ENCODE measurements at regions not wholly inside any gene's neighbourhood (a gene's known extent, or its start where the extent isn't known, plus 50 kb on each side); places are given as distances from the start of the nearest gene placed in this dataset.
A peak's percentile ranks its signal among the peaks of the same experiment; 100 is the strongest.

DNA sequence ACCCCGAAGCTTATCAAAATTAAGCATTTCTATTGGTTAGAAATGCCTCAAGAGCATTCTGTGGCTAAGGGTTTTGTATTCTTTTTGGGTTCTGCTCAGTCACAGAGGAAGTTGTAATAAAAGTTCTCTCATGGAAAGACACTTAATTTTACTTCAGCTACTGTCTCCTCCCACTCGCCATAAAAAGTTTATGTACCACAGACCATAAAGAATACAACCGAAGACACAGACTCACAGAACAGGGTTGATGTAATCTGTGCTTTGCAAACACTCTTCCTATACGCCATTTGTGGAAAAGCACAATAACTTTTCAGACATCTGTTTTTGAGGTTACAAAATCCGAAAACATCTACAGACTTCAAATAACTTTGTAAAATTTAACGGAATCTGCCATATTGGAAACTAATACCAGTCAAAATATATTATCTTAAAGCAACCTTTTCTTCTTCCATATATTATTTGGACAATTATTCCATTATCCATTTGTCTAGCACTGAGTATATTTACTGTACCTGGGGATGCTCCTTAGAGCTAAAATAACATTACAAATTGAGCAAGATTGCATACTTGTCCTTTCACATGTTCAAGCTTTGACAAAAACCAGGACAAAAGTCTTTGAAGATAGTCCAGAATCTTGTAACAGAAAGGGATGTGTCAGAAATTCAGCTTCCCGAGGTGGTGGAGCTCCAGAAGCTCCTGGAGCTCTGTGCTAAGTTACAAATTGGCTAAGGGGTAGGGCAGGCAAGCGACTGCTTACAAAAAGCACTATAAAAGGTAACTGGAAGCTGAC lies 219.0 kb upstream of the MEOX2 start:
- peaks cover 5 to 10% (median 7%) of the 10 kb centered on the region in 3 donors for H3K9me3 Mint-ChIP-seq
- H3K27ac Mint-ChIP-seq, result no peak overlapping the region
- H3K4me3 Mint-ChIP-seq, result no peak overlapping the region
- H3K27me3 Mint-ChIP-seq, result no peaks in the 10 kb centered on the region
- no peaks in the 10 kb centered on the region for H3K4me1 Mint-ChIP-seq
- peaks cover 1% of the 10 kb centered on the region for H3K36me3 Mint-ChIP-seq

- peaks cover 1% of the 10 kb centered on the region for H3K36me3 Mint-ChIP-seq
- H3K27ac Mint-ChIP-seq, result no peak overlapping the region
- H3K4me3 Mint-ChIP-seq, result no peak overlapping the region
Measured at GRCh38 chr7:15891151-15891881, 204.8 kb upstream of the MEOX2 start.

GRCh38 chr7:15889507-15889906 lies 203.0 kb upstream of the MEOX2 start:
- Mint-ChIP-seq H3K4me3 (no peak overlapping the region), H3K4me1 (no peaks in the 10 kb centered on the region)

More at GRCh38 chr7:15891151-15891881, 204.8 kb upstream of the MEOX2 start:
- Mint-ChIP-seq H3K9me3 (peaks cover 0 to 14% (median 5%) of the 10 kb centered on the region in 3 donors), H3K27me3 (no peaks in the 10 kb centered on the region), H3K4me1 (no peaks in the 10 kb centered on the region)

GRCh38 chr7:15888090-15888489 lies 201.6 kb upstream of the MEOX2 start:
- Mint-ChIP-seq H3K4me3 (no peak overlapping the region), H3K36me3 (peaks cover 1% of the 10 kb centered on the region), H3K27ac (no peak overlapping the region), H3K9me3 (peaks cover 0 to 5% (median 4%) of the 10 kb centered on the region in 3 donors), H3K4me1 (no peaks in the 10 kb centered on the region), H3K27me3 (no peaks in the 10 kb centered on the region)

More at GRCh38 chr7:15889507-15889906, 203.0 kb upstream of the MEOX2 start:
- peaks cover 0 to 9% (median 5%) of the 10 kb centered on the region in 3 donors for H3K9me3 Mint-ChIP-seq
- peaks cover 1% of the 10 kb centered on the region for H3K36me3 Mint-ChIP-seq
- no peak overlapping the region for H3K27ac Mint-ChIP-seq
- H3K27me3 Mint-ChIP-seq, result no peaks in the 10 kb centered on the region

DNA sequence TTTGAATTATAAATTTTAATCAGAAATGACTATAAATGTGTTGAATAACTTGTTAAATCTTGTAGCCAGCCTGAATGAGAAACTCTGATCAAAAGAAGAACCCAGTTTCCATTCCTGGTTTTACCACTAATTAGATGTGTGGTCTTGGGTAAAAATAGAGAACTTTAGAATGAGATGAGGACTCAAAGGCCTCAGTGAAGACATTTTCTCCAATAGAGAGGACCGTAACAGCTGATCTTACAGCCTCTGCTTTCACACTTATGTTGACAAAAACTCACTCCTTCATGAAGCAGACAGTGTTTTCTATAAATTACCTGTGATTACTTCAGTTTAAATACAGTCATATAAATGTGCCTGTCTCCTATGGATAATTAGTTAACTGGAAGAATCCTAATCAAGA lies 200.1 kb upstream of the MEOX2 start:
- Mint-ChIP-seq H3K4me1 (no peaks in the 10 kb centered on the region), H3K36me3 (peaks cover 1% of the 10 kb centered on the region), H3K27me3 (no peaks in the 10 kb centered on the region), H3K4me3 (no peak overlapping the region), H3K27ac (no peak overlapping the region), H3K9me3 (peaks cover 2 to 5% (median 4%) of the 10 kb centered on the region in 3 donors)

- Mint-ChIP-seq H3K4me1 (no peaks in the 10 kb centered on the region), H3K27me3 (no peaks in the 10 kb centered on the region), H3K9me3 (peaks cover 2 to 5% (median 4%) of the 10 kb centered on the region in 3 donors), H3K27ac (no peak overlapping the region), H3K4me3 (no peak overlapping the region), H3K36me3 (peaks cover 1% of the 10 kb centered on the region)
Measured at GRCh38 chr7:15885678-15886077, 199.2 kb upstream of the MEOX2 start.

DNA sequence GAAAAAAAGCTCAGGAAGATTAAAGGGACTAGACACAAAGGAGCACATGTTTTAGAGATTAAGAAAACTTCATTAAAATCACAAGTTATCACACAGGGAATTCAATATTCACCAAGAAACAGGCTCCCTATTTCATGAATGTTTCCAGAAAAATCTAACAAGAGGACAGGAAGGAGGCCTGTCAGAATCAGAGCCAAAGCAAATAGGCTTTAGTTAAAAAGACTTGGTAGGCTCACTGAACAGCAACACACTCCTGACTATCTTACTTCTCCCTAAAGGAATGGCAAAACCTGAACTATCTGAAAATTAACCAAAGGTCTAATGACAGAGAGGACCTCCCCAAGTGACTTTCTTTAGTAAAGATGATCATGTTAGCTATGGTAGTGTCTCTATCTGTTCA lies 188.3 kb upstream of the MEOX2 start:
- H3K27ac Mint-ChIP-seq, result no peak overlapping the region
- no peaks in the 10 kb centered on the region for H3K36me3 Mint-ChIP-seq
- no peaks in the 10 kb centered on the region for H3K27me3 Mint-ChIP-seq
- no peaks in the 10 kb centered on the region for H3K4me1 Mint-ChIP-seq
- peaks cover 0 to 10% (median 3%) of the 10 kb centered on the region in 3 donors for H3K9me3 Mint-ChIP-seq
- H3K4me3 Mint-ChIP-seq, result no peak overlapping the region

- H3K4me1 Mint-ChIP-seq, result no peaks in the 10 kb centered on the region
- H3K27ac Mint-ChIP-seq, result peak overlapping the region in 1 of 3 donors; percentile 61
- H3K4me3 Mint-ChIP-seq, result no peak overlapping the region
Measured at GRCh38 chr7:15870347-15870746, 183.9 kb upstream of the MEOX2 start.

GRCh38 chr7:15867441-15867840 lies 181.0 kb upstream of the MEOX2 start:
- no peak overlapping the region for H3K4me3 Mint-ChIP-seq
- H3K27ac Mint-ChIP-seq, result no peak overlapping the region

More at GRCh38 chr7:15870347-15870746, 183.9 kb upstream of the MEOX2 start:
- Mint-ChIP-seq H3K36me3 (no peaks in the 10 kb centered on the region), H3K27me3 (no peaks in the 10 kb centered on the region), H3K9me3 (peaks cover 0 to 1% (median 0%) of the 10 kb centered on the region in 3 donors)

DNA sequence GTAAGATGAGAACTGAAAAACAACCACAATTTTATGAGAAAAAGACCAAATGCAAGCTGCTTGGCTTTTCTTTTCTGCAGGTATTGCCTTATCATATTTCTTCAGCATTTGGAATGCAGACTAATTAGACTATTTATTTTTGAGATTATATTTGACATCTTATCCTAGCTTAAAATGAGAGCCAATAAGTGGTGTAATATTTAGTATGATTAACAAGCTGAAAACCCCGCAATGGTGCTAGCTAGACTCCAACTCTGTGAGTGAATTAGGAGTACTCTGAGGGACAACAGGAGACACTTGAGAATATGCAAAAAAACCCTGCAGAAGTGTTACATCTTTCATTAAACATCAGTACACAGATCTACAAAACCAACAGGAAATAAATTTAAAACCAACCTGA lies 180.3 kb upstream of the MEOX2 start:
- Mint-ChIP-seq H3K36me3 (no peaks in the 10 kb centered on the region), H3K9me3 (peaks cover 0 to 4% (median 0%) of the 10 kb centered on the region in 3 donors), H3K4me1 (no peaks in the 10 kb centered on the region), H3K27ac (no peak overlapping the region), H3K4me3 (no peak overlapping the region), H3K27me3 (no peaks in the 10 kb centered on the region)

More at GRCh38 chr7:15867441-15867840, 181.0 kb upstream of the MEOX2 start:
- peaks cover 0 to 4% (median 0%) of the 10 kb centered on the region in 3 donors for H3K9me3 Mint-ChIP-seq
- no peaks in the 10 kb centered on the region for H3K4me1 Mint-ChIP-seq
- H3K36me3 Mint-ChIP-seq, result no peaks in the 10 kb centered on the region
- no peaks in the 10 kb centered on the region for H3K27me3 Mint-ChIP-seq

DNA sequence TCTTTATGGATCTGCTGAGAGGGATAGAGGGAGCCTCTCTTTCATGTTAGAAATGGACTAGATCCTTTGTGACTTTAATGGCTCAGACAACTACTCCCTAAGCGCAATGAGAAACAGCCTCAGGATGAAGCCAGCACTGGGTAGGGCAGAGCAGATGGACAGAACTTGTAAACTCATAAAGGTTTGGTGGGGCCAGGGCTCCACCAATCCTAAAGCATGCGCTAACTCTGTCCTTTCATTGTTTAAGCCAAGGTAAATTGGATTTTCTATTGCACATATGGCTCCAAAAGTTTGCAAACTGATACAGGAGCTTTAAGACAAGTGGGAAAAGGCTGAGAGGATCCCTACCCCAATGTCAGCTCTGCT lies 178.1 kb upstream of the MEOX2 start:
- Mint-ChIP-seq H3K27me3 (no peaks in the 10 kb centered on the region), H3K4me3 (no peak overlapping the region), H3K4me1 (no peaks in the 10 kb centered on the region), H3K36me3 (no peaks in the 10 kb centered on the region), H3K9me3 (peaks cover 0 to 5% (median 2%) of the 10 kb centered on the region in 3 donors), H3K27ac (no peak overlapping the region)

GRCh38 chr7:15863951-15864625 lies 177.6 kb upstream of the MEOX2 start:
- no peak overlapping the region for H3K4me3 Mint-ChIP-seq
- no peaks in the 10 kb centered on the region for H3K4me1 Mint-ChIP-seq
- H3K36me3 Mint-ChIP-seq, result no peaks in the 10 kb centered on the region
- no peaks in the 10 kb centered on the region for H3K27me3 Mint-ChIP-seq
- no peak overlapping the region for H3K27ac Mint-ChIP-seq
- H3K9me3 Mint-ChIP-seq, result peaks cover 0 to 10% (median 3%) of the 10 kb centered on the region in 3 donors

GRCh38 chr7:15862781-15863165 lies 176.3 kb upstream of the MEOX2 start:
- H3K9me3 Mint-ChIP-seq, result peaks cover 0 to 11% (median 3%) of the 10 kb centered on the region in 3 donors
- H3K4me3 Mint-ChIP-seq, result no peak overlapping the region
- no peaks in the 10 kb centered on the region for H3K4me1 Mint-ChIP-seq
- H3K27ac Mint-ChIP-seq, result no peak overlapping the region
- no peaks in the 10 kb centered on the region for H3K27me3 Mint-ChIP-seq
- H3K36me3 Mint-ChIP-seq, result no peaks in the 10 kb centered on the region

DNA sequence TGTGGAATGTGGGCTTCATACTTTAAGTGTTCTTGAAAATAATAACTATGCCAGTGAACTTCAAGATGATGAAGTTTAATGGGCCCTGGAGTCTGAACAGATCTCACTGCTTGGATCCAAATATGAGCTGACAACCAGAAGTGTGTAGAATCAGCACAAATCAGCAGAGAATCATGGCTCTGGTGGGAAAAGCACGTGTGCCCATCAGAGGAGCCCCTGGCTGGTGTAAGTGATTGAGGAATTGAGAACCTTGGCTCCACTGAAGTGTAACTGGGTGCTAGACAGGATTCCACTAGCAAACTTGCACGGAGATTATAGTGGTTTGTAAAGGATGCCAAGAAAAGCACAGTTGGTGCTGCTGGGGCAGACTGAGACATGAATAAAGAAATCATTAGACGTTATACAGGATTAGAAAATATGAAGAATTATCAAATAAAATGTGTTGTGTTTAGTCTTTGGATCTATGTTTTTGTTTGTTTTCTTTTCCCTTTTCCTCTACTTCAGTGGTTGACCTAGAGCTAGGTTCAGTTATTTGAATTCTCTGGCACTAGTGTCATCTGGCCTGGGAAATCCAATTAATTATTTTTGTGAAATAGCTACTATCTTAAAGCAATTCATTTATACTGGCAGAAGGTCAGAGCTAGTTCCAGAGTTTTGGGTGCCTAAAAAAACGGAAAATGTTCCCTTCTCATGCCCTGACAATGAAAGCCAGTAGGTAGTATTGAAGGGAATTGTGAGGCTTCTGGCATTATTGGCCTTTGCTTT lies 175.7 kb upstream of the MEOX2 start:
- H3K4me3 Mint-ChIP-seq, result no peak overlapping the region
- H3K9me3 Mint-ChIP-seq, result peaks cover 3 to 11% (median 3%) of the 10 kb centered on the region in 3 donors
- H3K4me1 Mint-ChIP-seq, result no peaks in the 10 kb centered on the region
- H3K27me3 Mint-ChIP-seq, result no peaks in the 10 kb centered on the region
- peak overlapping the region in 1 of 3 donors; percentile 16 for H3K27ac Mint-ChIP-seq
- H3K36me3 Mint-ChIP-seq, result no peaks in the 10 kb centered on the region

Measured in IgD-negative memory B cell (primary cell).